K562 (cell line): ENCODE measurements at regions not wholly inside any gene's neighbourhood (a gene's known extent, or its start where the extent isn't known, plus 50 kb on each side); places are given as distances from the start of the nearest gene placed in this dataset.
A peak's percentile ranks its signal among the peaks of the same experiment; 100 is the strongest.

ENCODE experiments used
- ATAC-seq: fragments of 200-7000 bp; cut with Tn5 transposase; 3 replicates; pipeline ENCODE4 v1.9.1; 2020; ENCODE audit warnings: moderate library complexity
- BruUV-seq: library from RNA; stranded (reverse); fragments of 400-500 nt; replicated peaks from 2 replicates; lab custom pipeline; 2021; lab: Mats Ljungman, UMichigan
- CTCF ChIA-PET: fragments of 300-600 bp; formaldehyde crosslinking; extraction: SDS; loops from one replicate; lab custom pipeline; 2021; ENCODE audit warnings: low intra/inter-chr PET ratio; lab: Yijun Ruan, JAX
- POLR2A ChIA-PET: fragments of 300-600, 350-650 bp; sonication (Branson Sonifier 250); formaldehyde crosslinking; extraction: SDS; loops from one replicate; lab custom pipeline; 2021; ENCODE audit warnings: antibody characterized with exemption, inconsistent platforms; lab: Yijun Ruan, JAX
- DNase-seq, 4 experiments: peaks; one replicate each; pipeline versions ENCODE4 v3.0.0 to v3.0.0-alpha.2; 2011 to 2018; ENCODE audit warnings: low spot score in 3 of 4, mixed read lengths in 3 of 4; ENCODE audit errors: extremely low read depth in 1 of 4
- FAIRE-seq: peaks from 2 replicates; lab custom pipeline; 2011; peaks lifted over from hg19 to GRCh38; lab: Jason Lieb, UNC
- H2AFZ ChIP-seq: 2 replicates; pipeline ENCODE4 v1.6.0; 2011; ENCODE audit warnings: low read depth, low read length, control low read depth, inconsistent platforms
- H3K27ac ChIP-seq: fragments of 200-600 bp; 3 replicates; pipeline ENCODE4 v1.8.0; 2011; ENCODE audit warnings: low read depth, mild to moderate bottlenecking, control low read depth, inconsistent platforms, low read length, moderate library complexity, mixed read lengths; ENCODE audit errors: extremely low read depth
- H3K27me3 ChIP-seq, 2 experiments: fragments of 300-600 bp in 1 of 2; 2 replicates in 1 of 2; 3 replicates in 1 of 2; pipeline versions ENCODE4 v1.6.0 to v1.8.0; 2011; ENCODE audit warnings: inconsistent platforms in 2 of 2, low read length in 2 of 2, mild to moderate bottlenecking in 1 of 2, mixed read lengths in 1 of 2, moderate library complexity in 1 of 2; ENCODE audit not compliant: control insufficient read depth in 2 of 2, insufficient read depth in 2 of 2
- H3K36me3 ChIP-seq: fragments of 300-600 bp; 3 replicates; pipeline ENCODE4 v1.8.0; 2011; ENCODE audit warnings: mild to moderate bottlenecking, low read length, inconsistent platforms; ENCODE audit not compliant: control insufficient read depth, insufficient read depth
- H3K4me1 ChIP-seq, 2 experiments: fragments of 200-600 bp in 1 of 2; replicated peaks in 1 of 2; 2 replicates in 1 of 2; 3 replicates in 1 of 2; pipeline versions ENCODE4 v1.5.1 to v1.8.0; 2011; ENCODE audit warnings: inconsistent platforms in 2 of 2, low read length in 2 of 2, mild to moderate bottlenecking in 1 of 2, mixed read lengths in 1 of 2, moderate library complexity in 1 of 2; ENCODE audit not compliant: control insufficient read depth in 2 of 2, insufficient read depth in 2 of 2
- H3K4me2 ChIP-seq: 2 replicates; pipeline ENCODE4 v1.6.1; 2011; ENCODE audit warnings: low read length, control low read depth, inconsistent platforms, mixed read lengths; ENCODE audit not compliant: insufficient read depth
- H3K4me3 ChIP-seq: fragments of 200-600 bp; sonication (generic), shearing (Covaris generic); 2 replicates; pipeline ENCODE4 v1.5.1; 2016; ENCODE audit warnings: control low read depth, inconsistent platforms
- H3K79me2 ChIP-seq: fragments of 200-600 bp; 3 replicates; pipeline ENCODE4 v1.8.0; 2011; ENCODE audit warnings: low read length, inconsistent platforms; ENCODE audit not compliant: control insufficient read depth, insufficient read depth
- H3K9ac ChIP-seq, 2 experiments: 2 replicates each; pipeline versions ENCODE4 v1.6.0 to v1.6.1; 2011; ENCODE audit warnings: low read depth in 2 of 2, low read length in 2 of 2, control low read depth in 1 of 2, inconsistent platforms in 1 of 2, mild to moderate bottlenecking in 1 of 2, mixed read lengths in 1 of 2; ENCODE audit not compliant: insufficient read depth in 1 of 2
- H3K9me1 ChIP-seq: one replicate; pipeline ENCODE4 v1.6.0; 2011; ENCODE audit warnings: inconsistent platforms, mild to moderate bottlenecking, low read length, moderate library complexity; ENCODE audit not compliant: control insufficient read depth, insufficient read depth
- H3K9me3 ChIP-seq: replicated peaks from 2 replicates; pipeline ENCODE4 v1.5.1; 2011; ENCODE audit warnings: low read depth, low read length, inconsistent platforms; ENCODE audit not compliant: control insufficient read depth, insufficient read depth
- H4K20me1 ChIP-seq: replicated peaks from 2 replicates; pipeline ENCODE4 v1.6.1; 2011; ENCODE audit warnings: low read length, inconsistent platforms, mixed read lengths; ENCODE audit not compliant: control insufficient read depth, insufficient read depth
- ATF7 ChIP-seq: fragments of 450-650 bp; IDR thresholded peaks from 2 replicates; pipeline ENCODE4 v1.7.1; 2014; ENCODE audit warnings: mild to moderate bottlenecking, moderate library complexity
- CBFA2T3 ChIP-seq: fragments of 450-650 bp; IDR thresholded peaks from 2 replicates; pipeline ENCODE4 v1.6.1; 2017
- CBFB ChIP-seq: sonication (generic); formaldehyde crosslinking; IDR thresholded peaks from 2 replicates; pipeline ENCODE4 v1.4.0; 2020; ENCODE audit warnings: mild to moderate bottlenecking, missing genetic modification reagents
- EGR1 ChIP-seq: fragments of 450-650 bp; conservative IDR thresholded peaks from 2 replicates; pipeline ENCODE4 v1.6.1; 2017; ENCODE audit warnings: mild to moderate bottlenecking
- FOXP4 ChIP-seq: sonication (generic); formaldehyde crosslinking; IDR thresholded peaks from 2 replicates; pipeline ENCODE4 v1.8.0; 2022; ENCODE audit warnings: mild to moderate bottlenecking, missing genetic modification reagents, borderline replicate concordance
- GABPA ChIP-seq: fragments of 200-800 bp; sonication (Bioruptor generic); conservative IDR thresholded peaks from 2 replicates; pipeline ENCODE4 v1.6.1; 2016; ENCODE audit warnings: low read depth, missing genetic modification characterization, missing compliant biosample characterization
- GATA2 ChIP-seq: sonication (generic); formaldehyde crosslinking; IDR thresholded peaks from 2 replicates; pipeline ENCODE4 v1.4.0; 2020; ENCODE audit warnings: mild to moderate bottlenecking, missing genetic modification reagents
- HNRNPH1 ChIP-seq: fragments of 200-400 bp; formaldehyde crosslinking; optimal IDR thresholded peaks from 2 replicates; pipeline ENCODE3; 2017; ENCODE audit warnings: low read depth, mild to moderate bottlenecking, low read length, moderate library complexity
- HNRNPLL ChIP-seq: fragments of 200-400 bp; formaldehyde crosslinking; IDR thresholded peaks from 2 replicates; pipeline ENCODE4 v1.6.1; 2017; ENCODE audit warnings: low read length, low read depth, mild to moderate bottlenecking; ENCODE audit not compliant: poor library complexity, severe bottlenecking
- JUND ChIP-seq, 2 experiments: IDR thresholded peaks; 2 replicates in 1 of 2; 3 replicates in 1 of 2; pipeline ENCODE4 v1.6.1; 2011; ENCODE audit warnings: borderline replicate concordance in 2 of 2, low read depth in 2 of 2, low read length in 2 of 2, improper control_type of control experiment in 1 of 2, missing biosample characterization in 1 of 2, missing genetic modification characterization in 1 of 2, missing genetic modification reagents in 1 of 2
- KLF10 ChIP-seq: fragments of 250-450 bp; sonication (Bioruptor Pico); IDR thresholded peaks from 2 replicates; pipeline ENCODE4 v1.6.1; 2021; ENCODE audit warnings: matching md5 sums
- POLR3G ChIP-seq: IDR thresholded peaks from 2 replicates; pipeline ENCODE4 v1.6.1; 2011; ENCODE audit not compliant: insufficient read length, insufficient replicate concordance; ENCODE audit errors: extremely low read depth
- RHOXF2B ChIP-seq: fragments of 250-450 bp; sonication (Bioruptor Pico); conservative IDR thresholded peaks from 2 replicates; pipeline ENCODE4 v1.5.1; 2021
- SRSF1 ChIP-seq: fragments of 200-400 bp; formaldehyde crosslinking; IDR thresholded peaks from 2 replicates; pipeline ENCODE4 v1.6.1; 2017; ENCODE audit warnings: mild to moderate bottlenecking, low read depth, low read length, moderate library complexity
- TCF15 ChIP-seq: fragments of 250-450 bp; sonication (Bioruptor Pico); IDR thresholded peaks from 2 replicates; pipeline ENCODE4 v1.8.0; 2022; ENCODE audit warnings: moderate library complexity, mild to moderate bottlenecking, inconsistent platforms
- VEZF1 ChIP-seq: fragments of 200-800 bp; sonication (Bioruptor generic); IDR thresholded peaks from 2 replicates; pipeline ENCODE4 v1.6.1; 2017; ENCODE audit warnings: missing genetic modification characterization, missing compliant biosample characterization
- ZBTB17 ChIP-seq: fragments of 450-650 bp; formaldehyde crosslinking; IDR thresholded peaks from 2 replicates; pipeline ENCODE4 v1.4.0; 2020; ENCODE audit warnings: mild to moderate bottlenecking
- ZNF212 ChIP-seq: fragments of 450-650 bp; formaldehyde crosslinking; IDR thresholded peaks from 2 replicates; pipeline ENCODE4 v1.4.0; 2020; ENCODE audit warnings: mild to moderate bottlenecking
- ZNF41 ChIP-seq: fragments of 250-450 bp; sonication (Bioruptor Pico); conservative IDR thresholded peaks from 2 replicates; pipeline ENCODE4 v1.4.0; 2020; ENCODE audit warnings: mild to moderate bottlenecking
- ZNF431 ChIP-seq: sonication (generic); formaldehyde crosslinking; IDR thresholded peaks from 2 replicates; pipeline ENCODE4 v1.8.0; 2022; ENCODE audit warnings: mild to moderate bottlenecking, missing genetic modification reagents
- ZNF586 ChIP-seq: fragments of 450-650 bp; formaldehyde crosslinking; conservative IDR thresholded peaks from 2 replicates; pipeline ENCODE4 v1.4.0; 2020; ENCODE audit warnings: mild to moderate bottlenecking, moderate library complexity
- WGBS: fragments of 100-300 bp; shearing (Covaris generic); methylation state at CpG from one replicate; pipeline ENCODE4 v1.1.6; 2016; ENCODE audit warnings: low coverage, mixed read lengths; ENCODE audit not compliant: insufficient coverage; ENCODE audit errors: missing lambda C conversion rate; 5-methylcytosine and 5-hydroxymethylcytosine counted together
- in situ Hi-C: fragments of 300-500 bp; cut with MboI; formaldehyde crosslinking; loops from 4 replicates; pipeline ENCODE4 v1.15.0; 2018; ENCODE audit warnings: inconsistent platforms, mixed read lengths
- intact Hi-C: fragments of 100-400 bp; cut with micrococcal nuclease; formaldehyde crosslinking; loops from 2 replicates; pipeline ENCODE4 v1.14.2; 2022

GRCh38 chr3:154642145-154642544 lies 212.2 kb upstream of the GPR149 start:
- 6% methylated on average over 2 of the region's 2 CpGs for WGBS
- ATAC-seq (peak; percentile 49; the same call in 1 of the 3 replicates), FAIRE-seq (no peak), DNase-seq (peak in 2 of 4 experiments; percentile 16 to 33)
- no peak overlapping the region for H3K9ac ChIP-seq
- no peaks in the 10 kb centered on the region for H3K79me2 ChIP-seq
- in situ Hi-C loops, result no loop called here
- ChIA-PET POLR2A (no interaction called here), CTCF (no interaction called here)
- H2AFZ ChIP-seq, result peak overlapping the region; percentile 51; the same call in 1 of the 2 replicates
- H3K36me3 ChIP-seq, result no peaks in the 10 kb centered on the region
- H3K4me1 ChIP-seq, result peaks cover 0 to 9% of the 10 kb centered on the region in 2 experiments; a peak in 2 of 5 replicates
- BruUV-seq, result no TSS peak
- H3K9me3 ChIP-seq, result no peaks in the 10 kb centered on the region
- H3K4me3 ChIP-seq, result no peak overlapping the region
- H3K4me2 ChIP-seq, result no peak overlapping the region
- no peak overlapping the region for H3K27ac ChIP-seq
- no peaks in the 10 kb centered on the region for H3K27me3 ChIP-seq
- intact Hi-C loops, result no loop called here
- no peaks in the 10 kb centered on the region for H4K20me1 ChIP-seq
- H3K9me1 ChIP-seq, result no peaks in the 10 kb centered on the region
- no peak for TF ChIP-seq ZNF586
- TF ChIP-seq CBFA2T3, result peak; percentile 71
- TF ChIP-seq ZNF41, result no peak
- no peak for TF ChIP-seq GATA2 (CRISPR knock-in tag)
- TF ChIP-seq ZNF431, result no peak
- TF ChIP-seq FOXP4, result no peak
- TF ChIP-seq KLF10 (CRISPR knock-in tag), result no peak
- no peak for TF ChIP-seq TCF15 (CRISPR knock-in tag)
- no peak for TF ChIP-seq JUND (IDR thresholded peaks at IDR 0.05; ENCODE audit: borderline replicate concordance, low read depth, low read length)
- TF ChIP-seq JUND (tag; IDR thresholded peaks at IDR 0.05; ENCODE audit: borderline replicate concordance, low read depth, low read length), result no peak
- TF ChIP-seq GABPA (tag), result no peak
- TF ChIP-seq ZNF212 (CRISPR knock-in tag), result no peak
- no peak for TF ChIP-seq HNRNPH1
- TF ChIP-seq VEZF1 (CRISPR knock-in tag), result no peak
- TF ChIP-seq SRSF1, result no peak
- no peak for TF ChIP-seq POLR3G
- TF ChIP-seq ATF7, result no peak
- TF ChIP-seq CBFB (CRISPR knock-in tag), result no peak
- TF ChIP-seq RHOXF2B, result no peak
- TF ChIP-seq ZBTB17, result 0 out of 2 replicates have a peak, but pooled peaks have one; percentile 26
- no peak for TF ChIP-seq HNRNPLL
- TF ChIP-seq EGR1, result no peak
